WI38 (cell line): ENCODE measurements at regions not wholly inside any gene's neighbourhood (a gene's known extent, or its start where the extent isn't known, plus 50 kb on each side); places are given as distances from the start of the nearest gene placed in this dataset.
A peak's percentile ranks its signal among the peaks of the same experiment; 100 is the strongest.

Experiments
- H3K4me3 ChIP-seq: 2 replicates; pipeline ENCODE4 v1.5.1; 2011; ENCODE audit warnings: low read depth, mild to moderate bottlenecking, control low read depth, low read length
- TF ChIP-seq, protein P1 (sequence below): IDR thresholded peaks from 2 replicates; pipeline ENCODE4 v1.5.1; 2012; ENCODE audit warnings: low read depth, mild to moderate bottlenecking, control low read depth, low read length

DNA sequence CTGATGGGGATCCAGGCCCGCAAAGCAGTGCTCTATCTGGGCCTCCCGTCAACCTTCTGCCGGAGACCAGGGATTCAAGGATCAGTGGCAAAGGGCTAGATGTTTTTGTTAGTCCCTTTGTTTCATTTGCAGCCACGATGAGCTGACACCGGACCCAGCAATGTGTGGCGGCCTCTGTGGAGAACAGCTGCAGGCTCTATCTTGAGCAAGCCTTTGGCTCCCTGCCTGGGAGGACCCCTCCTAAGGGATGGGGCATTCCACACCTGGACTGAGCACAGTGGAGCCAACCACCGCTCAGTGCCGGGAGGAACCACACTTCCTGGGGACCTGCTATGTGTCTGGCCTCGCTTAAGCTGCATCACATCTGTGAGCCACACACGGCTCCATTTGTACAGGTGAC is 215.8 kb downstream of the RBFOX3 start:
- TF ChIP-seq, protein P1, sequence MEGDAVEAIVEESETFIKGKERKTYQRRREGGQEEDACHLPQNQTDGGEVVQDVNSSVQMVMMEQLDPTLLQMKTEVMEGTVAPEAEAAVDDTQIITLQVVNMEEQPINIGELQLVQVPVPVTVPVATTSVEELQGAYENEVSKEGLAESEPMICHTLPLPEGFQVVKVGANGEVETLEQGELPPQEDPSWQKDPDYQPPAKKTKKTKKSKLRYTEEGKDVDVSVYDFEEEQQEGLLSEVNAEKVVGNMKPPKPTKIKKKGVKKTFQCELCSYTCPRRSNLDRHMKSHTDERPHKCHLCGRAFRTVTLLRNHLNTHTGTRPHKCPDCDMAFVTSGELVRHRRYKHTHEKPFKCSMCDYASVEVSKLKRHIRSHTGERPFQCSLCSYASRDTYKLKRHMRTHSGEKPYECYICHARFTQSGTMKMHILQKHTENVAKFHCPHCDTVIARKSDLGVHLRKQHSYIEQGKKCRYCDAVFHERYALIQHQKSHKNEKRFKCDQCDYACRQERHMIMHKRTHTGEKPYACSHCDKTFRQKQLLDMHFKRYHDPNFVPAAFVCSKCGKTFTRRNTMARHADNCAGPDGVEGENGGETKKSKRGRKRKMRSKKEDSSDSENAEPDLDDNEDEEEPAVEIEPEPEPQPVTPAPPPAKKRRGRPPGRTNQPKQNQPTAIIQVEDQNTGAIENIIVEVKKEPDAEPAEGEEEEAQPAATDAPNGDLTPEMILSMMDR = no peak
- H3K4me3 ChIP-seq = no peak overlapping the region

DNA sequence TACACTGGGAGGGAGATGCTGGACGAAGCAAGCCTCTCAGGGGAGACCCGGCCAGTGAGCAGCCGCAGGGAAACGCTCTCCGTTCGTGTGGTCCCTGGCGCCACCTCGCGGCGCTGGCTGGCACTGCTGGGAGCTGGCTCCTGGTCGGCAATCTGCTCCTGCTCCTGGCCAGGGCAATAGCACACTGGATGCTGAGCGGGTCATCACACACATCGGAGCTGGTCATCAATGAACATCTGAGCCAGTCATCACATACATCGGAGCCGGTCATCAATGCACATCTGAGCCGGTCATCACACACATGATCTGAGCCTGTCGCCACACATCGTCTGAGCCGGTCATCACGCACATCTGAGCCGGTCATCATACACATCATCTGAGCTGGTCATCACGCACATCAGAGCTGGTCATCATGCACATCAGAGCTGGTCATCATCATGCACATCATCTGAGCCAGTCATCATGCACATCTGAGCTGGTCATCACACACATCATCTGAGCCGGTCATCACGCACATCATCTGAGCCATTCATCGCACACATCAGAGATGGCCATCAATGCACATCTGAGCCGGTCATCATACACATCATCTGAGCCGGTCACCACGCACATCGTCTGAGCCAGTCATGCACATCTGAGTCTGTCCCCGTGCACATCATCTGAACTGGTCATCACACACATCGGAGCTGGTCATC is 217.3 kb downstream of the RBFOX3 start:
- H3K4me3 ChIP-seq = no peak overlapping the region
- TF ChIP-seq, protein P1 = peak; percentile 94

DNA sequence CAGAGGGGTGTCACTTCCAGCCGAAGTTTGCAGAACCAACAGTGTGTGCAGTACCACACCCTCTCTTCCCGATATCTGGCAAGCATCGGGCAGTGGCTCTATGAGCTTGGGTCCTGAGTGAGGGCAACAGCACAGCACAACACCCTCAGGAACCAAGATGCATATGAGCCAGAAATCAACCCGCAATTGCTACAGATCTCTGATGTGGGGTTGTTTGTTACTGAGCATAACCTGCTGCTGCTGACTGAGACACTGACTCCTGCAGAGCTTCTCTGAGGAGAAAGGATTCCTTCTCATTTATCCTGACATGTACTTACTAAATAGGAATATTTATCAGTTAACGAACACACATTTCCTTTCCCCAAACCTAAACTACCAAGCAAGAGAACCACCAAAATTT is 218.3 kb downstream of the RBFOX3 start:
- TF ChIP-seq, protein P1 = no peak
- H3K4me3 ChIP-seq = no peak overlapping the region

DNA sequence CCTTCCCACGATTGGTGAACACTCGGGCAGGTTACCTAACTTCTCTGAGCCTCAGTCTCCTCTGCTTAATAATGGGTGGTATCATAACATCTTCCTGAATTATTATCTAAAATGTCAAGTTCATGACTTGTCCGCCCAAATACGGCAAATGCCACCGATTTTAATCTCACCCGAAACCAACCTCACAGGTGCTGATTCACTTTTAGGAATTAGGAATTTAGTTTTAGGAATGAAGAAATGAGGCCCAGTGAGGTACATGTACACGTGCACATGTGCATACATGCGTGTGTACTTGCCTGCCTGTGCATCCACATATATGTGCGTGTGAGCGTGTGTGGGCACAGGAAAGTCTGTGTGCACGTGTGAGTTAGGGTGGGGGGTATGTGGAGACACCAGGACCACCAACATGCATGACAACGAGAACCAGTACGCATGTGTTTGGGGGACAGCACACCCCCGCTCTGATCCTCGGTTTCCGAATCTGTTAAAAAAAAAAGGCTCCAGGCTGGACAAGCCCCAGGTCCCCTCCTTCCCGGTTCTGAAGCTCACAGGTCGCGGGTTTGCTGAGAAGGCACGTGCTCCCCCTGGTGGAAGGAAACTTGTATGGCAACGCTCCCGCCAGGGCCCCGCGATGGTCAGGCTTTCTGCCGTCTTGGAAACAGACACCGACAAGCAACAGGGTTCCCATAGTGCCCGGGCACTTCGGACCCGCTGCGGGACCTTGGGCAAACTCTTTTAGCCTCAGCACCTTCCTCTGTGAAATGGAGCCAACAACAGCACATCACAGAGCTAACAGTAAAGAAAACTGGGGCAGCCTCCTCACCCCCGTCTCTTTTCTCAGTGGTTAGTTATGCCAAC is 219.2 kb downstream of the RBFOX3 start:
- H3K4me3 ChIP-seq = no peak overlapping the region
- TF ChIP-seq, protein P1 = peak; percentile 88

DNA sequence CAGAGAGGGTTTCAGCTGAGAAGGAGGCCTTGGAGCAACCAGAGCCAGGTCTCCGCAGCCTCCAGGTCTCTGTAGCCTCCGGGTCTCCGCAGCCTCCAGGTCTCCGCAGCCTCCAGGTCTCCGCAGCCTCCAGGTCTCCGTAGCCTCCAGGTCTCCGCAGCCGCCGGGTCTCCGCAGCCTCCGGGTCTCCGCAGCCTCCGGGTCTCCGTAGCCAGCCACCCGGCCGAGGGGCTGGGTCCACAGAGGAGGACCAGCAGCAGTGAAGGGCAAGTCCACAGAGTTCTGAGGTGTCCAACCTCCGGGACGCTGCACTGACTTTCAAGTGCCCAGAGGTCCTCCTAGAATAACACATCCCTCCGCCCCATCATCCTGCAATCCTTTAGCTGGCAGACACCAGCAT is 221.0 kb downstream of the RBFOX3 start:
- H3K4me3 ChIP-seq = no peak overlapping the region
- TF ChIP-seq, protein P1 = no peak

DNA sequence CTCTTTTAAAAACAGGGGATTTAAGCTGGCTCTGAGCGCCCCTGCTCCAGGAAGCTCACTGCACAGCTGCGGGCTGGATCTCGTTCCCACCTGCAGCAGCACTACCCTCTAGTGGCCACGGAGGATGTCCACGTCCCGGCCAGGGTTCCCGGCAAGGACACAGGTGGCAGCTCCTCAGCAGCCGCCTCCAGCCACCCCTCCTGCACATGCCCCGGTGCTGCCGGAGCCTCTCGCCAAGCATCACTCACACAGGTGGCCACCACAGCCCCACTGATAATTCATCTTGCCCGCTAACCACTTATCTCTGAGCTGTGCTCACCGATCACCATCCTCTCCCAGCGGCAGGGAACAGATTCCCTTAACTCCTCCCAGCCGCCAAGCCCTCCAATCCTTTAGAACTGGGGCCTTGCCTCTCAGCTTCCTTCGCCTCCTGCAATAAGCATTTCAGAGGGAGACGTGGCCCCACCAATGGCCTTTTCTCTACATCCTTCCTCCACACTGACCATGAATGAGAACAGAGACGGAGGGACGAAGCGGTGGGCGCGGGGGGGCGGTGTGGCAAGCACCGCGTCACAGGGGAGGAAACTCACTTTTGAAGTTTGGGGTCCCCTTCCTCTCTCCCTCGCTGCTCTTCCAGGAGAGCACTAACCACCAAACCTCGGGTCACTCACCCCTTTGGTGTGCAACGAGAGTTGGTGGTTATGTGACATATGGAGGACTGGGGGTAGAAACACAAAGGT is 222.1 kb downstream of the RBFOX3 start:
- TF ChIP-seq, protein P1 = peak; percentile 66
- no peak overlapping the region for H3K4me3 ChIP-seq

DNA sequence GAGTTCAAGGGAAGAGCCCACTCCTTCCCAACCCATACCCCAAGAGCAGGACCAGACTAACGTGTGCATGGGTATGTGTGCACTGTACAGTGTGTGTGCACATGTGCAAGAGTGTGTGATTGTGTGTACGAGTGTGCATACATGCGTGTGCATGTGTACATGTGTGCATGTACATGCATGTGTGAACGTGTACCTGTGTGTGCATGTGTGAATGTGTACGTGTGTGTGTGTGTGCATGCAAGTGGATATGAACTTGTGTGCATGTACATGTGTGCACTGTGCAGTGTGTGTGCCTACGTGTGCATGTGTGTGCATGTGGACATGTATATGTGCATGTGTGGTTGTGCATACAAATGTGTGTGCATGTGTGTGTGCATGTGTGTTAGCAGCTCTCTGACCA is 223.1 kb downstream of the RBFOX3 start:
- TF ChIP-seq, protein P1 = no peak
- H3K4me3 ChIP-seq = no peak overlapping the region
